ENCODE measurements at regions not wholly inside any gene's neighbourhood (a gene's known extent, or its start where the extent isn't known, plus 50 kb on each side); places are given as distances from the start of the nearest gene placed in this dataset.

DNA sequence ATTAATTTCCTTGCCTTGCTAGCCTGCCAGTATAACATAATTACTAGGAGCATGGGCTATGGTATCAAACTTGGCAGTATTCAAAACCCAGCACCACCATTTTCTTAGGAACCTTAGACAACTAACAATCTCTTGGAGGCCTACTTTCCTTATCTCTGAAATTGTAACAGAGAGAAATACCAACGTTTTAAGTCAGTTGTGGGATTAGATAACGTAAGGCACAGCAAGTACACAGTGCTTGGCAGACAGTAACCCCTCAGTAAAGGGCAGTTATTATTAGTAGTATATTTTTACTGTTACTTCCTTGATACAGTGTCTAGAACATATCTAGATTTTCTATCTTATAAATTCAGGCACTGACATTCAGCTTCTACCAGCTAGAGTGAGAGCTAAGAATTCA, 309.6 kb downstream of the ACTL7B start:
- no peak for TF ChIP-seq POLR2A (IDR thresholded peaks at IDR 0.05)
- TF ChIP-seq CTCF (IDR thresholded peaks at IDR 0.05) = no peak

Measured in right lobe of liver (tissue), 4 donors.